CD14-positive monocyte (primary cell): ENCODE measurements at regions not wholly inside any gene's neighbourhood (a gene's known extent, or its start where the extent isn't known, plus 50 kb on each side); places are given as distances from the start of the nearest gene placed in this dataset.

Source experiments
- DNase-seq, 3 donors: peaks; one replicate each; pipeline ENCODE4 v3.0.0-alpha.2; 2011 to 2022
- H2AFZ ChIP-seq: 2 replicates; pipeline ENCODE4 v1.6.0; 2012; ENCODE audit warnings: mild to moderate bottlenecking, low read depth, low read length, inconsistent platforms; ENCODE audit not compliant: insufficient read depth, poor library complexity, severe bottlenecking
- H3K27ac ChIP-seq, 2 donors: 1 replicate in 1 of 2; 2 replicates in 1 of 2; pipeline ENCODE4 v1.5.1; 2012 to 2013; ENCODE audit warnings: low read length in 2 of 2, control low read depth in 1 of 2, inconsistent platforms in 1 of 2, low read depth in 1 of 2, mild to moderate bottlenecking in 1 of 2
- H3K27me3 ChIP-seq, 2 donors: one replicate each; pipeline versions ENCODE4 v1.6.0 to v1.6.1; 2011 to 2013; ENCODE audit warnings: low read length in 2 of 2; ENCODE audit not compliant: control insufficient read depth in 2 of 2, insufficient read depth in 2 of 2
- H3K36me3 ChIP-seq, 2 donors: replicated peaks in 1 of 2; 1 replicate in 1 of 2; 2 replicates in 1 of 2; pipeline versions ENCODE4 v1.5.1 to v1.6.1; 2012 to 2013; ENCODE audit warnings: low read length in 2 of 2, control low read depth in 1 of 2, inconsistent platforms in 1 of 2, mild to moderate bottlenecking in 1 of 2; ENCODE audit not compliant: insufficient read depth in 2 of 2, control insufficient read depth in 1 of 2
- H3K4me1 ChIP-seq, 2 donors: 1 replicate in 1 of 2; 2 replicates in 1 of 2; pipeline versions ENCODE4 v1.5.1 to v1.6.1; 2012 to 2013; ENCODE audit warnings: low read length in 2 of 2, control low read depth in 1 of 2, inconsistent platforms in 1 of 2, mild to moderate bottlenecking in 1 of 2, moderate library complexity in 1 of 2; ENCODE audit not compliant: insufficient read depth in 2 of 2, control insufficient read depth in 1 of 2
- H3K4me2 ChIP-seq: replicated peaks from 2 replicates; pipeline ENCODE3; 2012; ENCODE audit warnings: low read length, moderate library complexity, mild to moderate bottlenecking; ENCODE audit not compliant: poor library complexity, severe bottlenecking; ENCODE audit errors: extremely low read depth
- H3K4me3 ChIP-seq, 3 experiments: fragments of 200-600 bp in 1 of 3; sonication (generic) in 1 of 3; replicated peaks in 1 of 3; 1 replicate in 2 of 3; 2 replicates in 1 of 3; pipeline ENCODE4 v1.5.1; 2011 to 2013; ENCODE audit warnings: low read length in 3 of 3, mild to moderate bottlenecking in 3 of 3, control low read depth in 2 of 3, low read depth in 2 of 3, inconsistent platforms in 1 of 3, moderate library complexity in 1 of 3
- H3K79me2 ChIP-seq: 2 replicates; pipeline ENCODE4 v1.6.0; 2012; ENCODE audit warnings: mild to moderate bottlenecking, control low read depth, inconsistent platforms, low read length, moderate library complexity; ENCODE audit not compliant: insufficient read depth
- H3K9ac ChIP-seq: 2 replicates; pipeline ENCODE4 v1.6.0; 2017; ENCODE audit warnings: low read length, mild to moderate bottlenecking; ENCODE audit not compliant: insufficient read depth, poor library complexity, severe bottlenecking
- H3K9me3 ChIP-seq, 2 donors: replicated peaks in 1 of 2; 1 replicate in 1 of 2; 2 replicates in 1 of 2; pipeline versions ENCODE4 v1.5.1 to v1.6.1; 2012 to 2013; ENCODE audit warnings: low read length in 2 of 2, control low read depth in 1 of 2; ENCODE audit not compliant: control insufficient read depth in 1 of 2, insufficient read depth in 1 of 2
- H4K20me1 ChIP-seq: 2 replicates; pipeline ENCODE4 v1.6.0; 2012; ENCODE audit warnings: mild to moderate bottlenecking, low read length, control low read depth, moderate library complexity; ENCODE audit not compliant: insufficient read depth
- H3K27ac Mint-ChIP-seq, 7 donors: one replicate each; pipeline ENCODE4 v1.8.0; 2020; ENCODE audit warnings: mild to moderate bottlenecking in 7 of 7, mixed read lengths in 7 of 7, moderate library complexity in 6 of 7, inconsistent platforms in 2 of 7
- H3K27me3 Mint-ChIP-seq, 3 donors: one replicate each; pipeline ENCODE4 v1.8.0; 2021 to 2022; ENCODE audit warnings: low read depth in 3 of 3, mild to moderate bottlenecking in 3 of 3, mixed read lengths in 3 of 3, moderate library complexity in 3 of 3, inconsistent platforms in 1 of 3
- H3K36me3 Mint-ChIP-seq, 2 donors: one replicate each; pipeline ENCODE4 v1.8.0; 2020; ENCODE audit warnings: mixed read lengths in 2 of 2, inconsistent platforms in 1 of 2, mild to moderate bottlenecking in 1 of 2
- H3K4me1 Mint-ChIP-seq: one replicate; pipeline ENCODE4 v1.8.0; 2020; ENCODE audit warnings: mild to moderate bottlenecking, mixed read lengths
- H3K4me3 Mint-ChIP-seq, 2 donors: one replicate each; pipeline ENCODE4 v1.8.0; 2020; ENCODE audit warnings: mild to moderate bottlenecking in 2 of 2, mixed read lengths in 2 of 2, moderate library complexity in 1 of 2
- H3K9me3 Mint-ChIP-seq, 7 donors: one replicate each; pipeline ENCODE4 v1.8.0; 2020 to 2022; ENCODE audit warnings: mixed read lengths in 7 of 7, mild to moderate bottlenecking in 6 of 7, moderate library complexity in 6 of 7, inconsistent platforms in 2 of 7
- CTCF ChIP-seq: fragments of 200-600 bp; IDR thresholded peaks from one replicate; pipeline ENCODE4 v1.8.0; 2022; ENCODE audit warnings: antibody characterized with exemption, mild to moderate bottlenecking
- WGBS: methylation state at CpG from one replicate; pipeline ENCODE4 v1.1.5; 2013; ENCODE audit warnings: missing lambda C conversion rate; ENCODE audit not compliant: insufficient coverage; 5-methylcytosine and 5-hydroxymethylcytosine counted together
- intact Hi-C, 2 donors: fragments of 100-400 bp; cut with micrococcal nuclease; formaldehyde crosslinking; loops; one replicate each; pipeline versions ENCODE4 v1.15.0 to v1.15.1; 2023

- H3K9ac ChIP-seq = no peak overlapping the region
- H3K27me3 Mint-ChIP-seq = peaks cover 0 to 8% (median 3%) of the 10 kb centered on the region in 3 donors
- WGBS = 86% methylated on average over 1 of the region's 2 CpGs
Measured at GRCh38 chr6:14832427-14832826, 413.4 kb upstream of the JARID2 start.

GRCh38 chr6:14834851-14835530, 410.9 kb upstream of the JARID2 start:
- no peak overlapping the region for H3K4me3 Mint-ChIP-seq
- Histone ChIP-seq H3K9ac (no peak overlapping the region), H3K4me2 (no peak overlapping the region), H3K4me3 (no peak overlapping the region), H4K20me1 (no peaks in the 10 kb centered on the region), H3K79me2 (no peaks in the 10 kb centered on the region), H2AFZ (no peak overlapping the region), H3K27ac (no peak overlapping the region), H3K36me3 (no peaks in the 10 kb centered on the region), H3K4me1 (peaks cover 7 to 15% of the 10 kb centered on the region in 2 donors), H3K9me3 (no peaks in the 10 kb centered on the region), H3K27me3 (no peaks in the 10 kb centered on the region)
- DNase-seq = no peak
- peaks cover 3 to 8% of the 10 kb centered on the region in 2 donors for H3K36me3 Mint-ChIP-seq
- no peak overlapping the region for H3K27ac Mint-ChIP-seq
- H3K4me1 Mint-ChIP-seq = peaks cover 22% of the 10 kb centered on the region
- WGBS = 100% methylated on average over 1 of the region's 4 CpGs
- intact Hi-C loops = loop anchor here in 1 of 2 donors (10.0 kb wide), 1 partner anchor 60 kb away; no protein-coding TSS in a partner anchor
- H3K27me3 Mint-ChIP-seq = peaks cover 0 to 8% (median 3%) of the 10 kb centered on the region in 3 donors
- TF ChIP-seq CTCF = no peak
- H3K9me3 Mint-ChIP-seq = peaks cover 0 to 4% (median 0%) of the 10 kb centered on the region in 7 donors

More at GRCh38 chr6:14832427-14832826, 413.4 kb upstream of the JARID2 start:
- Mint-ChIP-seq H3K9me3 (peaks cover 0 to 4% (median 0%) of the 10 kb centered on the region in 7 donors), H3K4me3 (no peak overlapping the region), H3K36me3 (peaks cover 2 to 8% of the 10 kb centered on the region in 2 donors), H3K27ac (no peak overlapping the region), H3K4me1 (peaks cover 26% of the 10 kb centered on the region)
- Histone ChIP-seq H3K27me3 (no peaks in the 10 kb centered on the region), H4K20me1 (no peaks in the 10 kb centered on the region), H3K79me2 (no peaks in the 10 kb centered on the region), H3K4me3 (no peak overlapping the region), H2AFZ (no peak overlapping the region), H3K9me3 (no peaks in the 10 kb centered on the region), H3K4me2 (no peak overlapping the region), H3K27ac (no peak overlapping the region), H3K4me1 (peaks cover 22% of the 10 kb centered on the region in 2 donors), H3K36me3 (no peaks in the 10 kb centered on the region)
- intact Hi-C loops = loop anchor here in 1 of 2 donors (10.0 kb wide), 1 partner anchor 58 kb away; no protein-coding TSS in a partner anchor
- DNase-seq = no peak
- TF ChIP-seq CTCF = no peak
